GM21423 (cell line): ENCODE measurements at regions not wholly inside any gene's neighbourhood (a gene's known extent, or its start where the extent isn't known, plus 50 kb on each side); places are given as distances from the start of the nearest gene placed in this dataset.

ENCODE experiments used
- ATAC-seq: cut with Tn5 transposase; IDR thresholded peaks from one replicate; pipeline ENCODE4 v1.9.1; 2021; ENCODE audit warnings: mild to moderate bottlenecking, moderate library complexity; ENCODE audit not compliant: unreplicated experiment

- ATAC-seq: no peak
Observed at GRCh38 chr2:118351796-118352195, 263.5 kb downstream of the INSIG2 start.

- no peak for ATAC-seq
Observed at GRCh38 chr2:118350621-118351020, 262.4 kb downstream of the INSIG2 start.

- ATAC-seq: no peak
Observed at GRCh38 chr2:118349365-118349764, 261.1 kb downstream of the INSIG2 start.

- no peak for ATAC-seq
Observed at GRCh38 chr2:118348380-118349034, 260.2 kb downstream of the INSIG2 start.

GRCh38 chr2:118345465-118345864 is 257.2 kb downstream of the INSIG2 start:
- ATAC-seq: no peak

- ATAC-seq: no peak
Observed at GRCh38 chr2:118340103-118340502, 251.8 kb downstream of the INSIG2 start.

- ATAC-seq: no peak
Observed at GRCh38 chr2:118339386-118339785, 251.1 kb downstream of the INSIG2 start.

GRCh38 chr2:118333664-118334063 is 245.4 kb downstream of the INSIG2 start:
- ATAC-seq: no peak

GRCh38 chr2:118325321-118325955 is 237.2 kb downstream of the INSIG2 start:
- no peak for ATAC-seq

GRCh38 chr2:118322406-118322805 is 234.1 kb downstream of the INSIG2 start:
- no peak for ATAC-seq

- no peak for ATAC-seq
Observed at GRCh38 chr2:118321432-118322105, 233.3 kb downstream of the INSIG2 start.

GRCh38 chr2:118320658-118321057 is 232.4 kb downstream of the INSIG2 start:
- ATAC-seq: no peak

GRCh38 chr2:118320196-118320595 is 231.9 kb downstream of the INSIG2 start:
- ATAC-seq: no peak

- no peak for ATAC-seq
Observed at GRCh38 chr2:118319271-118319684, 231.0 kb downstream of the INSIG2 start.

GRCh38 chr2:118315606-118316005 is 227.3 kb downstream of the INSIG2 start:
- ATAC-seq: no peak

GRCh38 chr2:118312969-118313756 is 224.9 kb downstream of the INSIG2 start:
- no peak for ATAC-seq

GRCh38 chr2:118310681-118311429 is 222.6 kb downstream of the INSIG2 start:
- no peak for ATAC-seq

- peak; percentile 70 for ATAC-seq
Observed at GRCh38 chr2:118309946-118310680, 221.8 kb downstream of the INSIG2 start.

- ATAC-seq: no peak
Observed at GRCh38 chr2:118309257-118309945, 221.1 kb downstream of the INSIG2 start.
